Cardiac muscle cell (in vitro differentiated cells and primary cell): ENCODE measurements at regions not wholly inside any gene's neighbourhood (a gene's known extent, or its start where the extent isn't known, plus 50 kb on each side); places are given as distances from the start of the nearest gene placed in this dataset.
A peak's percentile ranks its signal among the peaks of the same experiment; 100 is the strongest.

Experiments used
- DNase-seq, 2 donors: peaks; one replicate each; pipeline versions ENCODE4 v3.0.0 to v3.0.0-alpha.2; 2010 to 2017; ENCODE audit warnings: low read depth in 1 of 2, low spot score in 1 of 2
- H3K27ac ChIP-seq: fragments of 200-600 bp; sonication (generic); 2 replicates; pipeline ENCODE4 v1.5.1; 2016
- H3K27me3 ChIP-seq: fragments of 200-600 bp; sonication (generic); 2 replicates; pipeline ENCODE4 v1.6.0; 2016; ENCODE audit warnings: control low read depth
- H3K36me3 ChIP-seq: fragments of 200-600 bp; sonication (generic); 2 replicates; pipeline ENCODE4 v1.5.1; 2016; ENCODE audit warnings: control low read depth
- H3K4me1 ChIP-seq: fragments of 200-600 bp; sonication (generic); 2 replicates; pipeline ENCODE4 v1.8.1; 2017; ENCODE audit warnings: low read depth, mild to moderate bottlenecking, mixed run types
- H3K4me3 ChIP-seq: fragments of 200-600 bp; sonication (generic); 2 replicates; pipeline ENCODE4 v1.5.1; 2016; ENCODE audit warnings: mild to moderate bottlenecking
- H3K9me3 ChIP-seq: fragments of 200-600 bp; sonication (generic); 2 replicates; pipeline ENCODE4 v1.5.1; 2017; ENCODE audit warnings: low read depth, mild to moderate bottlenecking, control low read depth
- TF ChIP-seq, protein P1 (sequence below): IDR thresholded peaks from 2 replicates; pipeline ENCODE4 v1.5.1; 2012; ENCODE audit warnings: low read depth, mild to moderate bottlenecking, low read length

DNA sequence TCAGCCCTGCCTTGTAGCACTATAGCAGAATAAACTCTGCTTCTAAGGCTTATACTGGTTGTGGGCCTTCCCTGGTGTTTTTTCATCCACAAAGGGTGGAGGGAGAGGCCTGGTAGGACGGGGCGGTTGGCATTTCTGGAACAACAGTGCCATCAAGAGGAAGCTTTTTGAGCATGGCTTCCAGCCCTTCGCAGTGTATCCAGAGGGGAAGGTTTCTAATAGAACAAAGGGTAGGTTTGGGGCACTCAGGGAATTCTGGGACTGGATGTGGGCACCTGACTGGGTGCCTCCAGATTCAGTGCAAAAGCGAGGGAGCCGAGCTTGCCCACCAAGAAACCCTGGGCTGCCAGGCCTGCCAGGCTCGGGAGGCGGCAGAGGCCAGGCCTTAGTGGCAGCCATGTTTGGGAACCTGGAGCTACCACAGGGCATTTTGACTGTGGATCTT lies 229.6 kb upstream of the AGTR2 start:
- peak; percentile 4 to 27 for DNase-seq
- TF ChIP-seq, protein P1, sequence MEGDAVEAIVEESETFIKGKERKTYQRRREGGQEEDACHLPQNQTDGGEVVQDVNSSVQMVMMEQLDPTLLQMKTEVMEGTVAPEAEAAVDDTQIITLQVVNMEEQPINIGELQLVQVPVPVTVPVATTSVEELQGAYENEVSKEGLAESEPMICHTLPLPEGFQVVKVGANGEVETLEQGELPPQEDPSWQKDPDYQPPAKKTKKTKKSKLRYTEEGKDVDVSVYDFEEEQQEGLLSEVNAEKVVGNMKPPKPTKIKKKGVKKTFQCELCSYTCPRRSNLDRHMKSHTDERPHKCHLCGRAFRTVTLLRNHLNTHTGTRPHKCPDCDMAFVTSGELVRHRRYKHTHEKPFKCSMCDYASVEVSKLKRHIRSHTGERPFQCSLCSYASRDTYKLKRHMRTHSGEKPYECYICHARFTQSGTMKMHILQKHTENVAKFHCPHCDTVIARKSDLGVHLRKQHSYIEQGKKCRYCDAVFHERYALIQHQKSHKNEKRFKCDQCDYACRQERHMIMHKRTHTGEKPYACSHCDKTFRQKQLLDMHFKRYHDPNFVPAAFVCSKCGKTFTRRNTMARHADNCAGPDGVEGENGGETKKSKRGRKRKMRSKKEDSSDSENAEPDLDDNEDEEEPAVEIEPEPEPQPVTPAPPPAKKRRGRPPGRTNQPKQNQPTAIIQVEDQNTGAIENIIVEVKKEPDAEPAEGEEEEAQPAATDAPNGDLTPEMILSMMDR: no peak
- no peak overlapping the region for H3K4me3 ChIP-seq

DNA sequence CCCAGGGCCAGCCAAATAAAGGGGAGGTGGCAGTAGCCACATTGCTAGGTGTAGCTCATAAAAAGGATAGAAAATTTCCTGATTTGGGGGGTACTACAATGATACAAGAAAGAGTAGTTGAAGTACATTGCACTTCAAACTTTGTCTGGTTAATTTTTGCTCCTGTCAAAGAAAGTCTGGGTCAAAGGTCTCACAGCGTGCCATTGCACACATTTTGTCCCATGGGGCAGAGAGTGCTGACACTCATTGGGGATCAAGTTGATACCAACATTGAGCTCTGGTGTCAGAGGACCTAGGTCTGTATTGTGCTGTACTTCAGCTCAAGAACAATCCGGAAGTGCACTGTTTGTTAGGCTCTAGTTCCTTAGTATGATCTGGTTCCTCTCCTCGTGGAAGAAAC lies 229.2 kb upstream of the AGTR2 start:
- Histone ChIP-seq H3K27me3 (no peaks in the 10 kb centered on the region), H3K9me3 (no peaks in the 10 kb centered on the region), H3K4me1 (no peaks in the 10 kb centered on the region), H3K4me3 (no peak overlapping the region), H3K36me3 (peaks cover 7% of the 10 kb centered on the region), H3K27ac (no peak overlapping the region)
- TF ChIP-seq, protein P1: no peak
- no peak for DNase-seq

More for the DNA sequence above, 229.6 kb upstream of the AGTR2 start:
- Histone ChIP-seq H3K4me1 (no peaks in the 10 kb centered on the region), H3K27ac (no peak overlapping the region), H3K9me3 (no peaks in the 10 kb centered on the region), H3K36me3 (peaks cover 7% of the 10 kb centered on the region), H3K27me3 (no peaks in the 10 kb centered on the region)

DNA sequence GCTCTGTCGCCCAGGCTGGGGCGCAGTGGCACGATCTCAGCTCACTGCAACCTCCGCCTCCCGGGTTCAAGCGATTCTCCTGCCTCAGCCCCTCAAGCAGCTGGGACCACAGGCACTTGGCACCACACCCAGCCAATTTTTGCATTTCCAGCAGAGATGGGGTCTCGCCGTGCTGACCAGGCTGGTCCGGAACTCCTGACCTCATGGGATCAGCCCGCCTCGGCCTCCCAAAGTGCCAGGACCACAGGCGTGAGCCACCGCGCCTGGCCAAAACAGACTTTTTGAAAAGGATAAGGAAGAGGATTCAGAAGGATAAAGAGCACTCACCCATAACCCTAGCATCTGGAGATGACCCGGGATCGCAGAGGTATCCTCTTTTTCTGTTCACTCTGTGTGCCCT lies 224.5 kb upstream of the AGTR2 start:
- Histone ChIP-seq H3K9me3 (no peaks in the 10 kb centered on the region), H3K27ac (no peak overlapping the region), H3K4me3 (no peak overlapping the region), H3K36me3 (no peaks in the 10 kb centered on the region), H3K27me3 (no peaks in the 10 kb centered on the region), H3K4me1 (no peaks in the 10 kb centered on the region)
- no peak for DNase-seq
- TF ChIP-seq, protein P1: no peak

DNA sequence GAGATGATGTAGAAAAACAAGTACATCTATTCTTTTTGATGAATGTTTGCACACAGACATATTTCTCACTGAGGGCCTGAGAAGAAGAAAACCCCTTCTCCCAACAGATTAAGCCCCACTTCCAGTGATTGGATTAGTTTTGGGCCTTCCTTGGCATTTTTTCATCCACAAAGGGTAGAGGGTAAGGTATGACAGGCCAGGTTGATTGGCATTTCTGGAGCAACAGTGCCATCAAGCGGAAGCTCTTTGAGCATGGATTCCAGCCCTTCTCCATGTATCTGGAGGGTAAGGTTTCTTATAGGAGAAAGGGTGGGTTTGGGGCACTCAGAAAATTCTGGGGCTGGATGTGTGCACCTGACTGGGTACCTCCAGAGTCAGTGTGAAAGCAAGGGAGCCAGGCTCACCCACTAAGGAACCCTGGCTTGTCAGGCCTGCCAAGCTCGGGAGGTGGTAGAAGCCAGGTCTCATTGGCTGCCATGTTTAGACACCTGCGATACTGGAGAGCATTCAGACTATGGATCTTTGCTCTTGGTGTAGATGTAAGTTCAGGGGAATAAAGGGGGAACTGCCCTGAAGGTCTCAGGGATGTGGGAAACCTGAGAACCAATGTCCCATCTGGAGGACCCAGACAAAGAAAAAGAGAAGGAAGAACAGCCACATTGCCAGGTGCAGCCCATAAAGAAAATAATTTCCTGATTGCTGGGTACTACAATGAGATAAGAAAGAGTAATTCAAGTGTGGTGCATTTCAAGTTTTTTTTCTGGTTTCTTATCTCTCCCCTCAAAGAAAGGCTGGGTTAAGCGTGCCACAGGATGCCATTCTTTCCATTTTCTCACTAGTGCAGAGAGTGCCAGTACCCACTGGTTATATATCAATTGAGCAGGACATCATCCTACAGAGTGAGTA lies 222.3 kb upstream of the AGTR2 start:
- no peak overlapping the region for H3K27ac ChIP-seq
- H3K27me3 ChIP-seq: no peaks in the 10 kb centered on the region
- no peak for DNase-seq
- TF ChIP-seq, protein P1: no peak
- H3K4me1 ChIP-seq: no peaks in the 10 kb centered on the region
- no peaks in the 10 kb centered on the region for H3K9me3 ChIP-seq
- no peak overlapping the region for H3K4me3 ChIP-seq
- H3K36me3 ChIP-seq: no peaks in the 10 kb centered on the region

DNA sequence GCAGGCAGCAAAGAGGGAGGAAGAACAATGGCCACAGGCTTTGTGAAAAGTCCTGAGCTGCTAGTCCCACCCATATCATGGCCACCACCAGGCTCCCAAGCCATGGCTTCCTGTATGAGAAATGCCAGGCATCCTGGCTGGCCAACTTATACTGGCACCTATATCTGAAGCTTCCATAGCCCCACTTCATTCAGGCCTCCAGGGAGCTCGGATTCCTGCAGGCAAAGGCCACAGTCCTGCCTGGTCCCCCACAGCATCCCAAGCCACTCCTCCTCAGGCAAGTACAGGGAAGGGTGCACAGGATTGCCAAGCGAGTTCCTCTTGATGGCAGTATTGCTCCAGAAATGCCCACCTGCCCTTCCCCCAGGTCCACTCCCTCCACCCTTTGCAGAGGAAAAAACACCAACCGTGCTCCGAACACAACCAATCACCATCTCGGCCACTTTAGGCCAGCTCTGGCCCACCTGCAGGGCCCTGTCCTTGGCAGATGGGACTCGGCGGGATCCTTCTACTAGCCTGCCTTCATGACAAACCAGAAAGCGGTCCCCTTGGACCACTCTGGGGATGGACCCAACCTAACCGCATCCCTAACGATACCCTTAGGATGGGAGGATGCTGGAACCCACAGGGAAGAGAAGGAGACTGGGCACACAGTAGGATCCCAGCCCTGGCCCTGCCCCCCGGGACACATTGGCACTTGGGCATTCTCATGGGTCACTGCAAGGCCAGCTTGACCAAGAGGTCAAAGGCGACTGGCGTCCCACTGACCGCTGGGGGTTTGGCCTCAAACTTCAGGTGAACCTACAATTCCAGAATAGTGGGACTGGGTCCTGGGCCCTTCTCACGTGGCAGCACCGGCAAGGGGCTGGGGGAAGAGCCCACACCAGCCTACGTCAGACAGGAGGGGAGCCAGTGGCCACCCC lies 220.4 kb upstream of the AGTR2 start:
- DNase-seq: no peak
- no peaks in the 10 kb centered on the region for H3K27me3 ChIP-seq
- no peaks in the 10 kb centered on the region for H3K4me1 ChIP-seq
- no peaks in the 10 kb centered on the region for H3K36me3 ChIP-seq
- H3K4me3 ChIP-seq: no peak overlapping the region
- H3K9me3 ChIP-seq: no peaks in the 10 kb centered on the region
- H3K27ac ChIP-seq: no peak overlapping the region
- TF ChIP-seq, protein P1: no peak
